WTC11 (cell line): ENCODE measurements at regions not wholly inside any gene's neighbourhood (a gene's known extent, or its start where the extent isn't known, plus 50 kb on each side); places are given as distances from the start of the nearest gene placed in this dataset.

Experiments
- ATAC-seq: fragments of 200-7000 bp; cut with Tn5 transposase; 2 replicates; pipeline ENCODE4 v1.10.0; 2021; ENCODE audit warnings: mild to moderate bottlenecking, moderate library complexity
- CTCF ChIA-PET: fragments of 300-600 bp; sonication (Branson Sonifier 250); formaldehyde crosslinking; loops from one replicate; lab custom pipeline; 2021; ENCODE audit warnings: antibody characterized with exemption; lab: Charles Lee
- POLR2A ChIA-PET: fragments of 350-600 bp; sonication (Branson Sonifier 250); formaldehyde crosslinking; loops from one replicate; lab custom pipeline; 2021; ENCODE audit warnings: antibody characterized with exemption; lab: Charles Lee
- DNase-seq: peaks from one replicate; pipeline ENCODE4 v3.0.0; 2021; ENCODE audit warnings: low spot score
- H3K27ac Mint-ChIP-seq: 2 replicates; pipeline ENCODE4 v1.8.0; 2021; ENCODE audit warnings: mixed read lengths
- H3K27me3 Mint-ChIP-seq: 2 replicates; pipeline ENCODE4 v1.8.0; 2021; ENCODE audit warnings: low read depth, mild to moderate bottlenecking, moderate library complexity, mixed read lengths
- H3K36me3 Mint-ChIP-seq: 2 replicates; pipeline ENCODE4 v1.8.0; 2021; ENCODE audit warnings: mixed read lengths
- H3K4me1 Mint-ChIP-seq: 2 replicates; pipeline ENCODE4 v1.8.0; 2022; ENCODE audit warnings: mixed read lengths
- H3K4me3 Mint-ChIP-seq: 2 replicates; pipeline ENCODE4 v1.8.0; 2021; ENCODE audit warnings: mild to moderate bottlenecking, moderate library complexity, mixed read lengths
- H3K9me3 Mint-ChIP-seq: 2 replicates; pipeline ENCODE4 v1.8.0; 2021; ENCODE audit warnings: mixed read lengths
- AFF4 ChIP-seq: sonication (generic); formaldehyde crosslinking; IDR thresholded peaks from 2 replicates; pipeline ENCODE4 v1.8.1; 2023; ENCODE audit warnings: mild to moderate bottlenecking, missing genetic modification reagents, borderline replicate concordance
- EMX1 ChIP-seq: fragments of 250-450 bp; sonication (Bioruptor Pico); IDR thresholded peaks from 2 replicates; pipeline ENCODE4 v1.8.0; 2021; ENCODE audit warnings: mild to moderate bottlenecking
- FOXJ3 ChIP-seq: sonication (generic); formaldehyde crosslinking; IDR thresholded peaks from 2 replicates; pipeline ENCODE4 v1.9.0; 2021; ENCODE audit warnings: missing genetic modification reagents, mild to moderate bottlenecking, borderline replicate concordance
- FOXK1 ChIP-seq: sonication (generic); formaldehyde crosslinking; IDR thresholded peaks from 2 replicates; pipeline ENCODE4 v1.8.0; 2022; ENCODE audit warnings: mild to moderate bottlenecking, moderate library complexity, missing genetic modification reagents
- GTF2I ChIP-seq: fragments of 250-450 bp; sonication (Bioruptor Pico); conservative IDR thresholded peaks from 2 replicates; pipeline ENCODE4 v1.4.0; 2021; ENCODE audit warnings: mild to moderate bottlenecking
- NR2C2 ChIP-seq: sonication (generic); formaldehyde crosslinking; IDR thresholded peaks from 2 replicates; pipeline ENCODE4 v1.8.0; 2022; ENCODE audit warnings: mild to moderate bottlenecking, missing genetic modification reagents
- RORB ChIP-seq: fragments of 250-450 bp; sonication (Bioruptor Pico); IDR thresholded peaks from 2 replicates; pipeline ENCODE4 v1.9.0; 2021; ENCODE audit warnings: mild to moderate bottlenecking
- SOX15 ChIP-seq: fragments of 250-450 bp; sonication (Bioruptor Pico); IDR thresholded peaks from 2 replicates; pipeline ENCODE4 v1.9.0; 2021; ENCODE audit warnings: mild to moderate bottlenecking
- SP1 ChIP-seq: sonication (generic); formaldehyde crosslinking; conservative IDR thresholded peaks from 2 replicates; pipeline ENCODE4 v1.8.1; 2022; ENCODE audit warnings: missing genetic modification reagents
- TCF7 ChIP-seq: sonication (generic); formaldehyde crosslinking; IDR thresholded peaks from 2 replicates; pipeline ENCODE4 v1.8.0; 2022; ENCODE audit warnings: mild to moderate bottlenecking, low read depth, missing genetic modification reagents, moderate library complexity
- USF1 ChIP-seq: sonication (generic); formaldehyde crosslinking; IDR thresholded peaks from 2 replicates; pipeline ENCODE4 v1.8.0; 2022; ENCODE audit warnings: mild to moderate bottlenecking, missing genetic modification reagents
- ZNF232 ChIP-seq: sonication (generic); formaldehyde crosslinking; IDR thresholded peaks from 2 replicates; pipeline ENCODE4 v1.8.0; 2022; ENCODE audit warnings: mild to moderate bottlenecking, missing genetic modification reagents
- ZNF416 ChIP-seq: fragments of 250-450 bp; sonication (Bioruptor Pico); IDR thresholded peaks from 2 replicates; pipeline ENCODE4 v1.9.0; 2021; ENCODE audit warnings: mild to moderate bottlenecking, inconsistent platforms
- ZNF532 ChIP-seq: fragments of 250-450 bp; sonication (Bioruptor Pico); IDR thresholded peaks from 2 replicates; pipeline ENCODE4 v1.9.0; 2021; ENCODE audit warnings: mild to moderate bottlenecking, borderline replicate concordance
- TF ChIP-seq, protein P1 (sequence below): fragments of 250-450 bp; sonication (Bioruptor Pico); IDR thresholded peaks from 2 replicates; pipeline ENCODE4 v1.9.0; 2021; ENCODE audit warnings: mild to moderate bottlenecking
- TF ChIP-seq, protein P2 (sequence below): sonication (generic); formaldehyde crosslinking; IDR thresholded peaks from 2 replicates; pipeline ENCODE4 v1.8.1; 2022; ENCODE audit warnings: low read depth, mild to moderate bottlenecking, moderate library complexity, missing genetic modification reagents, borderline replicate concordance
- TF ChIP-seq, protein P3 (sequence below): sonication (generic); formaldehyde crosslinking; IDR thresholded peaks from 2 replicates; pipeline ENCODE4 v1.8.0; 2023; ENCODE audit warnings: missing genetic modification reagents, mild to moderate bottlenecking, borderline replicate concordance
- TF ChIP-seq, protein P4 (sequence below): fragments of 250-450 bp; sonication (Bioruptor Pico); IDR thresholded peaks from 2 replicates; pipeline ENCODE4 v1.9.0; 2021; ENCODE audit warnings: moderate library complexity, mild to moderate bottlenecking, inconsistent platforms, borderline replicate concordance

- POLR2A ChIA-PET: no interaction called here
- CTCF ChIA-PET: no interaction called here
- TF ChIP-seq SOX15 (CRISPR knock-in tag) (no peak), AFF4 (no peak), SP1 (no peak), EMX1 (CRISPR knock-in tag) (no peak), GTF2I (CRISPR knock-in tag) (no peak), TCF7 (CRISPR knock-in tag) (no peak), ZNF232 (CRISPR knock-in tag) (no peak), RORB (CRISPR knock-in tag) (no peak), FOXJ3 (CRISPR knock-in tag) (no peak)
- TF ChIP-seq, protein P1, sequence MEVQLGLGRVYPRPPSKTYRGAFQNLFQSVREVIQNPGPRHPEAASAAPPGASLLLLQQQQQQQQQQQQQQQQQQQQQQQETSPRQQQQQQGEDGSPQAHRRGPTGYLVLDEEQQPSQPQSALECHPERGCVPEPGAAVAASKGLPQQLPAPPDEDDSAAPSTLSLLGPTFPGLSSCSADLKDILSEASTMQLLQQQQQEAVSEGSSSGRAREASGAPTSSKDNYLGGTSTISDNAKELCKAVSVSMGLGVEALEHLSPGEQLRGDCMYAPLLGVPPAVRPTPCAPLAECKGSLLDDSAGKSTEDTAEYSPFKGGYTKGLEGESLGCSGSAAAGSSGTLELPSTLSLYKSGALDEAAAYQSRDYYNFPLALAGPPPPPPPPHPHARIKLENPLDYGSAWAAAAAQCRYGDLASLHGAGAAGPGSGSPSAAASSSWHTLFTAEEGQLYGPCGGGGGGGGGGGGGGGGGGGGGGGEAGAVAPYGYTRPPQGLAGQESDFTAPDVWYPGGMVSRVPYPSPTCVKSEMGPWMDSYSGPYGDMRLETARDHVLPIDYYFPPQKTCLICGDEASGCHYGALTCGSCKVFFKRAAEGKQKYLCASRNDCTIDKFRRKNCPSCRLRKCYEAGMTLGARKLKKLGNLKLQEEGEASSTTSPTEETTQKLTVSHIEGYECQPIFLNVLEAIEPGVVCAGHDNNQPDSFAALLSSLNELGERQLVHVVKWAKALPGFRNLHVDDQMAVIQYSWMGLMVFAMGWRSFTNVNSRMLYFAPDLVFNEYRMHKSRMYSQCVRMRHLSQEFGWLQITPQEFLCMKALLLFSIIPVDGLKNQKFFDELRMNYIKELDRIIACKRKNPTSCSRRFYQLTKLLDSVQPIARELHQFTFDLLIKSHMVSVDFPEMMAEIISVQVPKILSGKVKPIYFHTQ (CRISPR knock-in tag): no peak
- TF ChIP-seq, protein P2, sequence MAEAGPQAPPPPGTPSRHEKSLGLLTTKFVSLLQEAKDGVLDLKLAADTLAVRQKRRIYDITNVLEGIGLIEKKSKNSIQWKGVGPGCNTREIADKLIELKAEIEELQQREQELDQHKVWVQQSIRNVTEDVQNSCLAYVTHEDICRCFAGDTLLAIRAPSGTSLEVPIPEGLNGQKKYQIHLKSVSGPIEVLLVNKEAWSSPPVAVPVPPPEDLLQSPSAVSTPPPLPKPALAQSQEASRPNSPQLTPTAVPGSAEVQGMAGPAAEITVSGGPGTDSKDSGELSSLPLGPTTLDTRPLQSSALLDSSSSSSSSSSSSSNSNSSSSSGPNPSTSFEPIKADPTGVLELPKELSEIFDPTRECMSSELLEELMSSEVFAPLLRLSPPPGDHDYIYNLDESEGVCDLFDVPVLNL (CRISPR knock-in tag): no peak
- TF ChIP-seq, protein P3, sequence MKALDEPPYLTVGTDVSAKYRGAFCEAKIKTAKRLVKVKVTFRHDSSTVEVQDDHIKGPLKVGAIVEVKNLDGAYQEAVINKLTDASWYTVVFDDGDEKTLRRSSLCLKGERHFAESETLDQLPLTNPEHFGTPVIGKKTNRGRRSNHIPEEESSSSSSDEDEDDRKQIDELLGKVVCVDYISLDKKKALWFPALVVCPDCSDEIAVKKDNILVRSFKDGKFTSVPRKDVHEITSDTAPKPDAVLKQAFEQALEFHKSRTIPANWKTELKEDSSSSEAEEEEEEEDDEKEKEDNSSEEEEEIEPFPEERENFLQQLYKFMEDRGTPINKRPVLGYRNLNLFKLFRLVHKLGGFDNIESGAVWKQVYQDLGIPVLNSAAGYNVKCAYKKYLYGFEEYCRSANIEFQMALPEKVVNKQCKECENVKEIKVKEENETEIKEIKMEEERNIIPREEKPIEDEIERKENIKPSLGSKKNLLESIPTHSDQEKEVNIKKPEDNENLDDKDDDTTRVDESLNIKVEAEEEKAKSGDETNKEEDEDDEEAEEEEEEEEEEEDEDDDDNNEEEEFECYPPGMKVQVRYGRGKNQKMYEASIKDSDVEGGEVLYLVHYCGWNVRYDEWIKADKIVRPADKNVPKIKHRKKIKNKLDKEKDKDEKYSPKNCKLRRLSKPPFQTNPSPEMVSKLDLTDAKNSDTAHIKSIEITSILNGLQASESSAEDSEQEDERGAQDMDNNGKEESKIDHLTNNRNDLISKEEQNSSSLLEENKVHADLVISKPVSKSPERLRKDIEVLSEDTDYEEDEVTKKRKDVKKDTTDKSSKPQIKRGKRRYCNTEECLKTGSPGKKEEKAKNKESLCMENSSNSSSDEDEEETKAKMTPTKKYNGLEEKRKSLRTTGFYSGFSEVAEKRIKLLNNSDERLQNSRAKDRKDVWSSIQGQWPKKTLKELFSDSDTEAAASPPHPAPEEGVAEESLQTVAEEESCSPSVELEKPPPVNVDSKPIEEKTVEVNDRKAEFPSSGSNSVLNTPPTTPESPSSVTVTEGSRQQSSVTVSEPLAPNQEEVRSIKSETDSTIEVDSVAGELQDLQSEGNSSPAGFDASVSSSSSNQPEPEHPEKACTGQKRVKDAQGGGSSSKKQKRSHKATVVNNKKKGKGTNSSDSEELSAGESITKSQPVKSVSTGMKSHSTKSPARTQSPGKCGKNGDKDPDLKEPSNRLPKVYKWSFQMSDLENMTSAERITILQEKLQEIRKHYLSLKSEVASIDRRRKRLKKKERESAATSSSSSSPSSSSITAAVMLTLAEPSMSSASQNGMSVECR (CRISPR knock-in tag): no peak
- H3K27ac Mint-ChIP-seq: no peak overlapping the region
- H3K36me3 Mint-ChIP-seq: no peaks in the 10 kb centered on the region
- no peak for ATAC-seq
- H3K27me3 Mint-ChIP-seq: peaks cover 42% of the 10 kb centered on the region
- no peak for DNase-seq
- H3K9me3 Mint-ChIP-seq: no peaks in the 10 kb centered on the region
- no peak overlapping the region for H3K4me3 Mint-ChIP-seq
- H3K4me1 Mint-ChIP-seq: no peaks in the 10 kb centered on the region
These were observed 415.7 kb upstream of the MTPN start for GRCh38 chr7:136392856-136393255.

DNA sequence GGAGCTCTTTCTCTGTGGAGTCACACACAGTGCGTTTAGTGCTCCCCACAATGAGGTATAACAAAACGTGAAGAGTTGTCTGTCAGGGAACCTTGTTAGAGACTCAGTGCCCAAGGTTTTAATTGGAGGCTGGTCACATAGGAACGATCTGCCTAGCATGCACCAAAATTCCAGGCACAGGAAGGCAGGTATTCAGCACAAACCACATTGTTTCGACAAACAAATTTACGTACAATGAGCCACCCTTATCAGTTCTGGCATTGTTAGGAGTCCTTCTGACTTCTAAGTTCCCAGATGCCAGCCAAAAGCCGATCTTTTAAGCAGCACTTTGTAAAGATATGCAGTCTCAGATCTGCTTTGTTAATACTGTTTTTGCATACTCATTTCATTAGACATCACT, 414.2 kb upstream of the MTPN start:
- DNase-seq (no peak), ATAC-seq (no peak)
- Mint-ChIP-seq H3K9me3 (no peaks in the 10 kb centered on the region), H3K4me1 (no peaks in the 10 kb centered on the region), H3K36me3 (no peaks in the 10 kb centered on the region), H3K4me3 (no peak overlapping the region), H3K27me3 (peaks cover 27% of the 10 kb centered on the region), H3K27ac (no peak overlapping the region)
- CTCF ChIA-PET: no interaction called here
- POLR2A ChIA-PET: no interaction called here
- TF ChIP-seq FOXK1 (no peak), USF1 (no peak), ZNF416 (CRISPR knock-in tag) (no peak), ZNF532 (CRISPR knock-in tag) (no peak), NR2C2 (CRISPR knock-in tag) (no peak)
- TF ChIP-seq, protein P4, sequence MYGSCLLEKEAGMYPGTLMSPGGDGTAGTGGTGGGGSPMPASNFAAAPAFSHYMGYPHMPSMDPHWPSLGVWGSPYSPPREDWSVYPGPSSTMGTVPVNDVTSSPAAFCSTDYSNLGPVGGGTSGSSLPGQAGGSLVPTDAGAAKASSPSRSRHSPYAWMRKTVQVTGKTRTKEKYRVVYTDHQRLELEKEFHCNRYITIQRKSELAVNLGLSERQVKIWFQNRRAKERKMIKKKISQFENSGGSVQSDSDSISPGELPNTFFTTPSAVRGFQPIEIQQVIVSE: no peak
